Panc1 (cell line): ENCODE measurements at regions not wholly inside any gene's neighbourhood (a gene's known extent, or its start where the extent isn't known, plus 50 kb on each side); places are given as distances from the start of the nearest gene placed in this dataset.

Experiments
- POLR2AphosphoS5 ChIP-seq: IDR thresholded peaks from 2 replicates; pipeline ENCODE4 v1.6.1; 2012; ENCODE audit warnings: mild to moderate bottlenecking, low read depth, low read length, moderate library complexity
- SIN3A ChIP-seq: IDR thresholded peaks from 2 replicates; pipeline ENCODE4 v1.6.1; 2012; ENCODE audit warnings: low read depth, mild to moderate bottlenecking, low read length, moderate library complexity, borderline replicate concordance; ENCODE audit not compliant: insufficient read depth
- TF ChIP-seq, protein P1 (sequence below): fragments of 450-650 bp; IDR thresholded peaks from 2 replicates; pipeline ENCODE4 v1.5.1; 2017; ENCODE audit warnings: mild to moderate bottlenecking
- TF ChIP-seq, protein P2 (sequence below), 2 experiments: IDR thresholded peaks; 2 replicates each; pipeline ENCODE4 v1.6.1; 2011 to 2012; ENCODE audit warnings: low read depth in 2 of 2, control low read depth in 1 of 2, low read length in 1 of 2, mild to moderate bottlenecking in 1 of 2, moderate library complexity in 1 of 2; ENCODE audit not compliant: insufficient read depth in 1 of 2

DNA sequence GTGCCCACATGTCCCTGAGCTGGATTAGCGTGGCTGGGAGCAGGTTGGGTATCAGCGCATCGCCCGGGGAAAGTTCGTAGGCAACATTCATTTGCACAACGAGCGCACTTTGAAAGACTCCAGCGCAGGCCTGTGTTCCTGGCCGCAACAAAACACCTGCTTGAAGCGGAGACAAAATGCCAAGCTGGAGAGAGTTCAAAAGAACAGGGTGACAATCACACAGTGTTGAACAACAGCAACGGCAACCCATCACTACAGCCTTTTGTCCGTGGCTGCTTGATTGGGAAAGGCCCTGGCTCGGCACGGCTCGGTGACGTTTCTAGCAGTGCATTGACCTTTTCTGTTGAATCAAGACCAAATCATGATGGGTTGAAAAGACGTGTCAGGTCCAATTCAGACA lies 336.3 kb downstream of the IRX1 start:
- TF ChIP-seq, protein P1, sequence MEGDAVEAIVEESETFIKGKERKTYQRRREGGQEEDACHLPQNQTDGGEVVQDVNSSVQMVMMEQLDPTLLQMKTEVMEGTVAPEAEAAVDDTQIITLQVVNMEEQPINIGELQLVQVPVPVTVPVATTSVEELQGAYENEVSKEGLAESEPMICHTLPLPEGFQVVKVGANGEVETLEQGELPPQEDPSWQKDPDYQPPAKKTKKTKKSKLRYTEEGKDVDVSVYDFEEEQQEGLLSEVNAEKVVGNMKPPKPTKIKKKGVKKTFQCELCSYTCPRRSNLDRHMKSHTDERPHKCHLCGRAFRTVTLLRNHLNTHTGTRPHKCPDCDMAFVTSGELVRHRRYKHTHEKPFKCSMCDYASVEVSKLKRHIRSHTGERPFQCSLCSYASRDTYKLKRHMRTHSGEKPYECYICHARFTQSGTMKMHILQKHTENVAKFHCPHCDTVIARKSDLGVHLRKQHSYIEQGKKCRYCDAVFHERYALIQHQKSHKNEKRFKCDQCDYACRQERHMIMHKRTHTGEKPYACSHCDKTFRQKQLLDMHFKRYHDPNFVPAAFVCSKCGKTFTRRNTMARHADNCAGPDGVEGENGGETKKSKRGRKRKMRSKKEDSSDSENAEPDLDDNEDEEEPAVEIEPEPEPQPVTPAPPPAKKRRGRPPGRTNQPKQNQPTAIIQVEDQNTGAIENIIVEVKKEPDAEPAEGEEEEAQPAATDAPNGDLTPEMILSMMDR = no peak
- TF ChIP-seq, protein P2, sequence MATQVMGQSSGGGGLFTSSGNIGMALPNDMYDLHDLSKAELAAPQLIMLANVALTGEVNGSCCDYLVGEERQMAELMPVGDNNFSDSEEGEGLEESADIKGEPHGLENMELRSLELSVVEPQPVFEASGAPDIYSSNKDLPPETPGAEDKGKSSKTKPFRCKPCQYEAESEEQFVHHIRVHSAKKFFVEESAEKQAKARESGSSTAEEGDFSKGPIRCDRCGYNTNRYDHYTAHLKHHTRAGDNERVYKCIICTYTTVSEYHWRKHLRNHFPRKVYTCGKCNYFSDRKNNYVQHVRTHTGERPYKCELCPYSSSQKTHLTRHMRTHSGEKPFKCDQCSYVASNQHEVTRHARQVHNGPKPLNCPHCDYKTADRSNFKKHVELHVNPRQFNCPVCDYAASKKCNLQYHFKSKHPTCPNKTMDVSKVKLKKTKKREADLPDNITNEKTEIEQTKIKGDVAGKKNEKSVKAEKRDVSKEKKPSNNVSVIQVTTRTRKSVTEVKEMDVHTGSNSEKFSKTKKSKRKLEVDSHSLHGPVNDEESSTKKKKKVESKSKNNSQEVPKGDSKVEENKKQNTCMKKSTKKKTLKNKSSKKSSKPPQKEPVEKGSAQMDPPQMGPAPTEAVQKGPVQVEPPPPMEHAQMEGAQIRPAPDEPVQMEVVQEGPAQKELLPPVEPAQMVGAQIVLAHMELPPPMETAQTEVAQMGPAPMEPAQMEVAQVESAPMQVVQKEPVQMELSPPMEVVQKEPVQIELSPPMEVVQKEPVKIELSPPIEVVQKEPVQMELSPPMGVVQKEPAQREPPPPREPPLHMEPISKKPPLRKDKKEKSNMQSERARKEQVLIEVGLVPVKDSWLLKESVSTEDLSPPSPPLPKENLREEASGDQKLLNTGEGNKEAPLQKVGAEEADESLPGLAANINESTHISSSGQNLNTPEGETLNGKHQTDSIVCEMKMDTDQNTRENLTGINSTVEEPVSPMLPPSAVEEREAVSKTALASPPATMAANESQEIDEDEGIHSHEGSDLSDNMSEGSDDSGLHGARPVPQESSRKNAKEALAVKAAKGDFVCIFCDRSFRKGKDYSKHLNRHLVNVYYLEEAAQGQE (IDR thresholded peaks at IDR 0.05; ENCODE audit: insufficient read depth in 1 of 2, low read depth in 2 of 2, low read length in 1 of 2) = no peak
- TF ChIP-seq POLR2AphosphoS5 (no peak), SIN3A (no peak)
